Osteocyte (in vitro differentiated cells): ENCODE measurements at regions not wholly inside any gene's neighbourhood (a gene's known extent, or its start where the extent isn't known, plus 50 kb on each side); places are given as distances from the start of the nearest gene placed in this dataset.

Experiments used
- DNase-seq: peaks from one replicate; pipeline ENCODE4 v3.0.0; 2021; ENCODE audit warnings: mixed read lengths; ENCODE audit not compliant: unreplicated experiment; ENCODE audit errors: extremely low spot score
- H3K27ac Mint-ChIP-seq: one replicate; pipeline ENCODE4 v1.8.0; 2021; ENCODE audit warnings: mild to moderate bottlenecking, mixed read lengths; ENCODE audit not compliant: unreplicated experiment
- H3K27me3 Mint-ChIP-seq: one replicate; pipeline ENCODE4 v1.8.0; 2021; ENCODE audit warnings: mixed read lengths; ENCODE audit not compliant: unreplicated experiment
- H3K36me3 Mint-ChIP-seq: one replicate; pipeline ENCODE4 v1.8.0; 2021; ENCODE audit warnings: mixed read lengths; ENCODE audit not compliant: unreplicated experiment
- H3K4me1 Mint-ChIP-seq: one replicate; pipeline ENCODE4 v1.8.0; 2021; ENCODE audit warnings: mixed read lengths; ENCODE audit not compliant: unreplicated experiment
- H3K4me3 Mint-ChIP-seq: one replicate; pipeline ENCODE4 v1.8.0; 2021; ENCODE audit warnings: mild to moderate bottlenecking, moderate library complexity, mixed read lengths; ENCODE audit not compliant: unreplicated experiment
- H3K9me3 Mint-ChIP-seq: one replicate; pipeline ENCODE4 v1.8.0; 2021; ENCODE audit warnings: mixed read lengths; ENCODE audit not compliant: unreplicated experiment
- TF ChIP-seq, protein P1 (sequence below): fragments of 200-600 bp; sonication (generic); IDR thresholded peaks from 2 replicates; pipeline ENCODE4 v1.5.0; 2021; ENCODE audit warnings: antibody characterized with exemption, mild to moderate bottlenecking, moderate library complexity

- no peaks in the 10 kb centered on the region for H3K27me3 Mint-ChIP-seq
- DNase-seq: no peak
- H3K4me3 Mint-ChIP-seq: no peak overlapping the region
- H3K27ac Mint-ChIP-seq: peak overlapping the region; percentile 65
- peaks cover 10% of the 10 kb centered on the region for H3K36me3 Mint-ChIP-seq
- no peaks in the 10 kb centered on the region for H3K9me3 Mint-ChIP-seq
- TF ChIP-seq, protein P1, sequence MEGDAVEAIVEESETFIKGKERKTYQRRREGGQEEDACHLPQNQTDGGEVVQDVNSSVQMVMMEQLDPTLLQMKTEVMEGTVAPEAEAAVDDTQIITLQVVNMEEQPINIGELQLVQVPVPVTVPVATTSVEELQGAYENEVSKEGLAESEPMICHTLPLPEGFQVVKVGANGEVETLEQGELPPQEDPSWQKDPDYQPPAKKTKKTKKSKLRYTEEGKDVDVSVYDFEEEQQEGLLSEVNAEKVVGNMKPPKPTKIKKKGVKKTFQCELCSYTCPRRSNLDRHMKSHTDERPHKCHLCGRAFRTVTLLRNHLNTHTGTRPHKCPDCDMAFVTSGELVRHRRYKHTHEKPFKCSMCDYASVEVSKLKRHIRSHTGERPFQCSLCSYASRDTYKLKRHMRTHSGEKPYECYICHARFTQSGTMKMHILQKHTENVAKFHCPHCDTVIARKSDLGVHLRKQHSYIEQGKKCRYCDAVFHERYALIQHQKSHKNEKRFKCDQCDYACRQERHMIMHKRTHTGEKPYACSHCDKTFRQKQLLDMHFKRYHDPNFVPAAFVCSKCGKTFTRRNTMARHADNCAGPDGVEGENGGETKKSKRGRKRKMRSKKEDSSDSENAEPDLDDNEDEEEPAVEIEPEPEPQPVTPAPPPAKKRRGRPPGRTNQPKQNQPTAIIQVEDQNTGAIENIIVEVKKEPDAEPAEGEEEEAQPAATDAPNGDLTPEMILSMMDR: no peak
- H3K4me1 Mint-ChIP-seq: peaks cover 43% of the 10 kb centered on the region
Measured at GRCh38 chr14:71415404-71415690, 508.1 kb downstream of the PCNX1 start.

DNA sequence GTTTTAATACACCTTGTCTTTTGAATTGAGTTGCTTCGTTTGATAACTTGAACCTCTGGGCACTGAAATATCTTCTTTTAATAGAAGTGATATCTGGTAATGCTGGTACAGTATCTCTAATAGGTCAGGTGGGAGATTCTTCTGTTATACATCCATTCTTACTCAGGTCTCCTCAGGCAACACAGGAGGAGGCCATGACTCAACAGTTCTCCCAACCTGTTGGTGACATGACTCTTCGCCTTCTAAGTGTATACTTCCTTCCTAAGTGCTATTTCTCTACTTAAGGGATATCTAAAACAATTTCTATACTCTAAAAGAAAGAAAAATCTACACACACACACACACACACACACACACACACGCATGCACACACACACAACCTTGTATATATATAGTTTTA, 509.1 kb downstream of the PCNX1 start:
- peaks cover 13% of the 10 kb centered on the region for H3K36me3 Mint-ChIP-seq
- TF ChIP-seq, protein P1: no peak
- peaks cover 35% of the 10 kb centered on the region for H3K4me1 Mint-ChIP-seq
- H3K27me3 Mint-ChIP-seq: no peaks in the 10 kb centered on the region
- no peaks in the 10 kb centered on the region for H3K9me3 Mint-ChIP-seq
- no peak for DNase-seq
- H3K4me3 Mint-ChIP-seq: no peak overlapping the region
- H3K27ac Mint-ChIP-seq: peak overlapping the region; percentile 50

DNA sequence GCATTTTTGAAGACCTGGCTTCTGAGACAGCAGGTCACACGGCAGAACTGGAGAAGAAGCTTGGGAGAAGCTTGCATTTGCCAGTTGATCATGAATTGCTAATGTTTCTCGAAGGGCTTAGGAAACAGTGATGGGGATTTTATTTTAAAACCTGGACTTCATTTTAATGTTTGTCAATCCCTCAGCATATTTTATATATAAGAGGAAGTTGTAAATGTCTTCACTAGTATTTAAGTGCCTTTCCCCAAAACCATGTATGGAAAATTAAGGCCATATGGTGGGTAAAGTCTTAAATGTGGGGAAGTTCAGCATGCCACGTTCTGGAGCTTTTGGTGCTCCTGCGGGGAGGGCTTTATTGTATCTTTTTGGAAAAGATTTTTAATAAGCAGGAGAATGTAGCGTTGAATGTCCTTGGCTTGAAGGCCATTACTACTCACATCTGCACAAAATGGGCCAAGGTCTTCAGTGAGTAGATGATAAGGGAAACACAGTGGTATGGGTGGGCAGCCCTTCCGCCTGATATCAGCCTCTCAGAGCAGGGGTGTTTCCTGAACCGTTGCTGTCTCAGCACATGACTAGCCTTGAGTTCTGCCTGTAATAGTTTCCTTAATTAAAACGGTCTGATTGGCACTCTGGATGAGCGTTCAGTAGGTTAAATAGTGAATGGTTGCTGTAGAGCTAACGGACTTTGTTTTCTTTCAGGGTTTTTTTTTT, 511.4 kb downstream of the PCNX1 start:
- no peak for DNase-seq
- no peak overlapping the region for H3K4me3 Mint-ChIP-seq
- peaks cover 19% of the 10 kb centered on the region for H3K36me3 Mint-ChIP-seq
- TF ChIP-seq, protein P1: no peak
- H3K9me3 Mint-ChIP-seq: peaks cover 9% of the 10 kb centered on the region
- H3K27me3 Mint-ChIP-seq: no peaks in the 10 kb centered on the region
- no peak overlapping the region for H3K27ac Mint-ChIP-seq
- H3K4me1 Mint-ChIP-seq: peaks cover 22% of the 10 kb centered on the region

DNA sequence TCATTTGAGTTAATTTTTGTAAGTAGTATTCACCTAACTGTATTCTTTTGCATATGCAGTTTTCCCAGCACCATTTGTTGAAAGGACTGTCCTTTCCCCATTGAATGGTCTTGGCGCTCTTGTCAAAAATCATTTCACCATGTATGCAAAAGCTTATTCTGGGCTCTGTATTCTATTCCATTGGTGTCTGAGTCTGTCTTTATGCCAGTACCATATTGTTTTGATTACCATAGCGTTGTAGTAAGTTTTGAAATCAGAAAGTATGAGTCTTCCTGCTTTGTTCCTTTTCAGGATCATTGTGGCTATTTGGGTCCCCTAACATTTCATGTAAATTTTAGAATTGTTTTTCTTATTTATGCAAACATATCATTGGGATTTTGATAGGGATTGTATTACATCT, 508.7 kb upstream of the RGS6 start:
- Mint-ChIP-seq H3K4me3 (no peak overlapping the region), H3K27ac (no peak overlapping the region), H3K27me3 (no peaks in the 10 kb centered on the region), H3K9me3 (peaks cover 38% of the 10 kb centered on the region), H3K4me1 (peaks cover 2% of the 10 kb centered on the region), H3K36me3 (peaks cover 54% of the 10 kb centered on the region)
- DNase-seq: no peak
- TF ChIP-seq, protein P1: no peak

DNA sequence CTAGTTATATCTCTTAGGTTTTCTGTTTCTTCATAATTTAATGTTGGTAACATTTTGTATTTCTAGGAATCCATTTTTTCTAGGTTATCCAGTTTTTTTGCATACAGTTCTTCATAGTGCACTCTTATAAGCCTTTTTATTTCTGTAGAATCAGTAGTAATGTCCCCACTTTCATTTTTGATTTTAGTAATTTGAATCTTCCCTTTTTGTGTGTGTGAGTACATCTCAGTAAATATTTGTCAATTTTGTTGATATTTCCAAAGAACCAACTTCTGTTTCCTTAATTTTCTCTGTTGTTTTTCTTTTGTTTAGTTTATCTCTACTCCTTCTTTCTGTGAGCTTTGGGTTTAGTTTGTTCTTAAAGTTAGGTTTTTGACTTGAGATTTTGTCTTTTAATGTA, 507.3 kb upstream of the RGS6 start:
- H3K4me3 Mint-ChIP-seq: no peak overlapping the region
- no peak overlapping the region for H3K27ac Mint-ChIP-seq
- no peaks in the 10 kb centered on the region for H3K27me3 Mint-ChIP-seq
- peaks cover 38% of the 10 kb centered on the region for H3K9me3 Mint-ChIP-seq
- TF ChIP-seq, protein P1: no peak
- H3K36me3 Mint-ChIP-seq: peaks cover 48% of the 10 kb centered on the region
- peaks cover 2% of the 10 kb centered on the region for H3K4me1 Mint-ChIP-seq
- DNase-seq: no peak
